Upper lobe of left lung (tissue), 6 donors: ENCODE measurements at regions not wholly inside any gene's neighbourhood (a gene's known extent, or its start where the extent isn't known, plus 50 kb on each side); places are given as distances from the start of the nearest gene placed in this dataset.

Experiments
- ATAC-seq, 2 donors: fragments of 200-7000 bp; cut with Tn5 transposase; one replicate each; pipeline ENCODE4 v1.9.1; 2022; ENCODE audit warnings: mild to moderate bottlenecking in 2 of 2, moderate library complexity in 2 of 2; ENCODE audit not compliant: low FRiP score in 2 of 2
- DNase-seq, 2 donors: peaks; one replicate each; pipeline ENCODE4 v3.0.0-alpha.2; 2019 to 2020
- H3K27ac ChIP-seq, 4 donors: fragments of 200-600 bp; sonication (generic); one replicate each; pipeline ENCODE4 v1.5.1; 2016 to 2019
- H3K27me3 ChIP-seq, 4 donors: fragments of 200-600 bp; sonication (generic); one replicate each; pipeline ENCODE4 v1.5.1; 2017 to 2019
- H3K36me3 ChIP-seq, 4 donors: fragments of 200-600 bp; sonication (generic); one replicate each; pipeline ENCODE4 v1.5.1; 2016 to 2019
- H3K4me1 ChIP-seq, 4 donors: fragments of 200-600 bp; sonication (generic); one replicate each; pipeline ENCODE4 v1.5.1; 2018 to 2019
- H3K4me3 ChIP-seq, 4 donors: fragments of 200-600 bp; sonication (generic); one replicate each; pipeline ENCODE4 v1.5.1; 2017 to 2019; ENCODE audit warnings: mild to moderate bottlenecking in 2 of 4, moderate library complexity in 1 of 4
- H3K9me3 ChIP-seq, 4 donors: fragments of 200-600 bp; sonication (generic); one replicate each; pipeline ENCODE4 v1.5.1; 2018 to 2019
- CTCF ChIP-seq, 6 experiments: fragments of 450-650 bp in 4 of 6; fragments of 200-600 bp in 2 of 6; sonication (generic) in 2 of 6; IDR thresholded peaks; one replicate each; pipeline ENCODE4 v1.5.1; 2016 to 2019; ENCODE audit warnings: antibody characterized with exemption in 6 of 6
- EP300 ChIP-seq, 4 donors: sonication (generic); formaldehyde crosslinking; IDR thresholded peaks; one replicate each; pipeline ENCODE4 v1.5.1; 2017; ENCODE audit warnings: antibody characterized with exemption in 4 of 4, control low read depth in 2 of 4
- POLR2A ChIP-seq, 4 donors: fragments of 450-650 bp; IDR thresholded peaks; one replicate each; pipeline ENCODE4 v1.5.1; 2016 to 2017; ENCODE audit warnings: antibody characterized with exemption in 4 of 4, mild to moderate bottlenecking in 2 of 4
- POLR2AphosphoS5 ChIP-seq, 2 donors: sonication (generic); formaldehyde crosslinking; IDR thresholded peaks; one replicate each; pipeline ENCODE4 v1.5.1; 2017; ENCODE audit warnings: antibody characterized with exemption in 2 of 2
- WGBS, 2 donors: methylation state at CpG; one replicate each; pipeline ENCODE4 v1.1.5; 2017 to 2018; 5-methylcytosine and 5-hydroxymethylcytosine counted together
- donor health status: DM: no; HTN: no; CAD: no; lungs with moderate emphysema.
- donor health status: DM: no; HTN: yes; CAD: no; lungs with severe emphysema.

- no peaks in the 10 kb centered on the region for H3K36me3 ChIP-seq
- peaks cover 0 to 12% (median 0%) of the 10 kb centered on the region in 4 donors for H3K27me3 ChIP-seq
- H3K4me3 ChIP-seq = no peak overlapping the region
- H3K9me3 ChIP-seq = no peaks in the 10 kb centered on the region
- H3K27ac ChIP-seq = no peak overlapping the region
- peaks cover 12 to 18% (median 16%) of the 10 kb centered on the region in 4 donors for H3K4me1 ChIP-seq
- DNase-seq = peak; percentile 72 to 85
- peak; percentile 37 to 59 for TF ChIP-seq POLR2AphosphoS5 (IDR thresholded peaks at IDR 0.05)
- no peak for TF ChIP-seq CTCF (IDR thresholded peaks at IDR 0.05)
- WGBS, 2 donors = 57 to 64% methylated on average over 14 of the region's 14 CpGs
- ATAC-seq = peak; percentile 27 to 56
Measured at GRCh38 chr1:212518188-212519054, 85.7 kb downstream of the NENF start.

GRCh38 chr1:212519131-212519530 is 86.4 kb downstream of the NENF start:
- H3K9me3 ChIP-seq = no peaks in the 10 kb centered on the region
- DNase-seq (no peak), ATAC-seq (no peak)
- no peak overlapping the region for H3K27ac ChIP-seq
- no peak overlapping the region for H3K4me3 ChIP-seq
- WGBS, 2 donors = 80 to 93% methylated on average over 2 of the region's 2 CpGs
- peaks cover 0 to 11% (median 0%) of the 10 kb centered on the region in 4 donors for H3K27me3 ChIP-seq
- H3K36me3 ChIP-seq = no peaks in the 10 kb centered on the region
- peaks cover 5 to 12% (median 11%) of the 10 kb centered on the region in 4 donors for H3K4me1 ChIP-seq
- TF ChIP-seq CTCF (IDR thresholded peaks at IDR 0.05) = no peak
- no peak for TF ChIP-seq EP300 (IDR thresholded peaks at IDR 0.05)
- TF ChIP-seq POLR2A (IDR thresholded peaks at IDR 0.05) = no peak

GRCh38 chr1:212520299-212520698 is 87.6 kb downstream of the NENF start:
- no peak for TF ChIP-seq EP300 (IDR thresholded peaks at IDR 0.05)
- TF ChIP-seq POLR2AphosphoS5 (IDR thresholded peaks at IDR 0.05) = no peak
- TF ChIP-seq POLR2A (IDR thresholded peaks at IDR 0.05) = no peak
- TF ChIP-seq CTCF (IDR thresholded peaks at IDR 0.05) = no peak
- H3K36me3 ChIP-seq = no peaks in the 10 kb centered on the region
- H3K4me3 ChIP-seq = no peak overlapping the region
- no peak overlapping the region for H3K27ac ChIP-seq
- H3K4me1 ChIP-seq = peaks cover 0 to 5% (median 0%) of the 10 kb centered on the region in 4 donors
- no peaks in the 10 kb centered on the region for H3K27me3 ChIP-seq
- no peak for ATAC-seq
- H3K9me3 ChIP-seq = no peaks in the 10 kb centered on the region
- no peak for DNase-seq

GRCh38 chr1:212520746-212521145 is 87.8 kb upstream of the ATF3 start:
- no peak overlapping the region for H3K27ac ChIP-seq
- DNase-seq = no peak
- TF ChIP-seq EP300 (IDR thresholded peaks at IDR 0.05) (no peak), CTCF (IDR thresholded peaks at IDR 0.05) (no peak), POLR2AphosphoS5 (IDR thresholded peaks at IDR 0.05) (no peak), POLR2A (IDR thresholded peaks at IDR 0.05) (no peak)
- 86 to 92% methylated on average over 5 of the region's 5 CpGs for WGBS, 2 donors
- H3K4me3 ChIP-seq = no peak overlapping the region
- H3K36me3 ChIP-seq = no peaks in the 10 kb centered on the region
- no peak for ATAC-seq
- H3K27me3 ChIP-seq = no peaks in the 10 kb centered on the region
- no peaks in the 10 kb centered on the region for H3K9me3 ChIP-seq
- H3K4me1 ChIP-seq = peaks cover 0 to 5% (median 0%) of the 10 kb centered on the region in 4 donors
